ENCODE measurements at regions not wholly inside any gene's neighbourhood (a gene's known extent, or its start where the extent isn't known, plus 50 kb on each side); places are given as distances from the start of the nearest gene placed in this dataset.

DNA sequence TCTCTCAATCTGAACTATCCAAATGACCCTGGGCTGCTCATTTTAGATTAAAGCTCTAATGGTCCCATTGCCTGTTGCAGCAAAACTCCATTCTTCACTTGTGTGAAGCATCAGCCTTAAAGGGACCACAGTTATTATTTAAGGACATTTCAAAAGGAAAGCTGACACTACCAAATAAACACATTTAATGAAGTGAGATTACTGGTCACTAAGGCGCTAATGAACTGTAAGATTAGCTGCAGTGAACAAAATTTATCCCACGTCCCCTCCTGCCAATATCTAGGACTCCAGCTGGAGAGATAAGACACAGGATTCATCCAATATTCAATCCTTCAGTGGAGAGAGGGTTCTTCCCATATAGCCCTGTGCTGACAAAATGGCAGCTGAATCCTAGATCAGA, 1029.2 kb upstream of the SEL1L start:
- TF ChIP-seq CTCF (IDR thresholded peaks at IDR 0.05; ENCODE audit: insufficient read depth, low read length, poor library complexity, severe bottlenecking), result no peak

DNA sequence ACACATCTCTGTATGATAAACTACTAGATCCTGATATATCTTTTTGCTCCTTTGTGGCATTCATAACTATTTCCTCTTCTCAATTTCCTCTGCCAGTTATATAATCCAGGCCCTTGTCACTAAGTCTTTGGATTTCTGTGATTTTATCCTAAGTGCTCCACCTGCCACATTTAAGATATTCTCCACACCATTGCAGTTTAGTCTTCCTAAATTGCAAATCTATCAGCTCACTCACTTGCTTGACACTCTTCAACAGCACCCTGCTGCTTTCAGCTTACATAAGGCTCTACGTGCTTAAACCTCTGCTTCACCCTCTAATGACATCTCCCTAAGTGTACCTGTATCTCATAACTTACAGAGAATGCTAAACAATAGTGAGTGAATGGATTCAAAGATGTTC, 1032.2 kb upstream of the SEL1L start:
- no peak for DNase-seq (ENCODE audit: low read depth)

More for the DNA sequence above, 1029.2 kb upstream of the SEL1L start:
- H3K27me3 ChIP-seq (ENCODE audit: control insufficient read depth, insufficient read depth, low read length), result no peaks in the 10 kb centered on the region
- no peak overlapping the region for H3K4me3 ChIP-seq (ENCODE audit: low read depth, low read length)
- H3K36me3 ChIP-seq (ENCODE audit: control insufficient read depth, insufficient read depth, low read length), result no peaks in the 10 kb centered on the region
- no peak for DNase-seq (ENCODE audit: low read depth)

GRCh38 chr14:82587226-82587625, 1053.6 kb upstream of the SEL1L start:
- no peak for TF ChIP-seq CTCF (IDR thresholded peaks at IDR 0.05; ENCODE audit: insufficient read depth, low read length, poor library complexity, severe bottlenecking)
- no peak for DNase-seq (ENCODE audit: low read depth)
- H3K4me3 ChIP-seq (ENCODE audit: low read depth, low read length), result no peak overlapping the region

More for the DNA sequence above, 1032.2 kb upstream of the SEL1L start:
- Histone ChIP-seq H3K4me3 (ENCODE audit: low read depth, low read length) (no peak overlapping the region), H3K36me3 (ENCODE audit: control insufficient read depth, insufficient read depth, low read length) (no peaks in the 10 kb centered on the region), H3K27me3 (ENCODE audit: control insufficient read depth, insufficient read depth, low read length) (no peaks in the 10 kb centered on the region)
- no peak for TF ChIP-seq CTCF (IDR thresholded peaks at IDR 0.05; ENCODE audit: insufficient read depth, low read length, poor library complexity, severe bottlenecking)

GRCh38 chr14:82595466-82595865, 1061.8 kb upstream of the SEL1L start:
- Histone ChIP-seq H3K36me3 (ENCODE audit: control insufficient read depth, insufficient read depth, low read length) (no peaks in the 10 kb centered on the region), H3K27me3 (ENCODE audit: control insufficient read depth, insufficient read depth, low read length) (no peaks in the 10 kb centered on the region), H3K4me3 (ENCODE audit: low read depth, low read length) (no peak overlapping the region)
- no peak for DNase-seq (ENCODE audit: low read depth)
- TF ChIP-seq CTCF (IDR thresholded peaks at IDR 0.05; ENCODE audit: insufficient read depth, low read length, poor library complexity, severe bottlenecking), result no peak

More at GRCh38 chr14:82587226-82587625, 1053.6 kb upstream of the SEL1L start:
- H3K36me3 ChIP-seq (ENCODE audit: control insufficient read depth, insufficient read depth, low read length), result no peaks in the 10 kb centered on the region
- no peaks in the 10 kb centered on the region for H3K27me3 ChIP-seq (ENCODE audit: control insufficient read depth, insufficient read depth, low read length)

DNA sequence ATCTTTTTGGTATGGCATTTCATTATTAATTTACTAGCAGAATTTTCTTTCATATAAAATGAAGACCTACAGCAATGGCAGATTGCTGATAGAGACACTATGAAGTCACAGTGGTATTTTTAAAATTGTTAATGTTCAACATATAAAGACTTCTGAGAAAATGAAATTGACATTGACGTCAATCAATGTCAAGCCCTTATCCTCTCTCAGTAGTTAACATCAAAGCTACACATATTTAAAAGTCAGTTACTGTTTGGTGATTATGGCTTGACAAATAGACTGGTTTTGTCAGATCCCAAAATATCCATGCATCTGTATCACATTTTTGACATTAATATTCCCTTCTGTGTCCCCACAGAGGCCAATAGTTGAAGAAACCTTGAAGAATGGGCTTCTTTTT, 1069.1 kb upstream of the SEL1L start:
- TF ChIP-seq CTCF (IDR thresholded peaks at IDR 0.05; ENCODE audit: insufficient read depth, low read length, poor library complexity, severe bottlenecking), result no peak
- no peak for DNase-seq (ENCODE audit: low read depth)
- H3K36me3 ChIP-seq (ENCODE audit: control insufficient read depth, insufficient read depth, low read length), result no peaks in the 10 kb centered on the region
- H3K27me3 ChIP-seq (ENCODE audit: control insufficient read depth, insufficient read depth, low read length), result no peaks in the 10 kb centered on the region
- H3K4me3 ChIP-seq (ENCODE audit: low read depth, low read length), result no peak overlapping the region

DNA sequence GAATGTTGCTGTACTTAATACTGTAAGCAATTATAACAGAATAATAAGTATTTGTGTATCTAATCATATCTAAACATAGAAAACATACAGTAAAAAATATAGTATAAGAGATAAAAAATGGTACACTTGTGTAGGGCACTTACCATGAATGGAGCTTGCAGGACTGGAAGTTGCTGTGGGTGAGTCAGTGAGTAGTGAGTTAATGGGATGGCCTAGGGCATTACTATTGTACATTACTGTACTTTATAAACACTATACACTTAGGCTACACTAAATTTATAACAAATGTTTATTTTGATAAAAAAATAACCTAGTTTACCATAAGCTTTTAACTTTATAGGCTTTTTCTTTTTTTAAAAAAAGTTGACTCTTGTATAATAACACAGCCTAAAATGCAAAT, 1071.2 kb upstream of the SEL1L start:
- DNase-seq (ENCODE audit: low read depth), result no peak
- no peak for TF ChIP-seq CTCF (IDR thresholded peaks at IDR 0.05; ENCODE audit: insufficient read depth, low read length, poor library complexity, severe bottlenecking)

More for the DNA sequence above, 1071.2 kb upstream of the SEL1L start:
- H3K27me3 ChIP-seq (ENCODE audit: control insufficient read depth, insufficient read depth, low read length), result no peaks in the 10 kb centered on the region
- H3K36me3 ChIP-seq (ENCODE audit: control insufficient read depth, insufficient read depth, low read length), result no peaks in the 10 kb centered on the region
- no peak overlapping the region for H3K4me3 ChIP-seq (ENCODE audit: low read depth, low read length)

All from kidney epithelial cell (primary cell).